Endodermal cell (in vitro differentiated cells): ENCODE measurements at regions not wholly inside any gene's neighbourhood (a gene's known extent, or its start where the extent isn't known, plus 50 kb on each side); places are given as distances from the start of the nearest gene placed in this dataset.

ENCODE experiments used
- DNase-seq: peaks from one replicate; pipeline ENCODE4 v3.0.0-alpha.2; 2017
- H3K27ac ChIP-seq: 2 replicates; pipeline ENCODE4 v1.5.1; 2013; ENCODE audit warnings: mild to moderate bottlenecking, low read depth, low read length, moderate library complexity
- H3K27me3 ChIP-seq: 2 replicates; pipeline ENCODE4 v1.6.1; 2013; ENCODE audit warnings: mild to moderate bottlenecking, low read length, moderate library complexity; ENCODE audit not compliant: insufficient read depth, control insufficient read depth, poor library complexity, severe bottlenecking
- H3K36me3 ChIP-seq: 2 replicates; pipeline ENCODE4 v1.7.0; 2013; ENCODE audit warnings: mild to moderate bottlenecking, low read length, moderate library complexity; ENCODE audit not compliant: control insufficient read depth, insufficient read depth
- H3K4me1 ChIP-seq: one replicate; pipeline ENCODE4 v1.7.0; 2013; ENCODE audit warnings: low read length; ENCODE audit not compliant: control insufficient read depth, insufficient read depth
- H3K4me3 ChIP-seq: 2 replicates; pipeline ENCODE4 v1.5.1; 2013; ENCODE audit warnings: mild to moderate bottlenecking, low read length, moderate library complexity
- H3K9ac ChIP-seq: 2 replicates; pipeline ENCODE4 v1.6.1; 2013; ENCODE audit warnings: mild to moderate bottlenecking, low read length, moderate library complexity; ENCODE audit not compliant: poor library complexity, severe bottlenecking; ENCODE audit errors: extremely low read depth
- H3K9me3 ChIP-seq: 2 replicates; pipeline ENCODE4 v1.6.1; 2013; ENCODE audit warnings: mild to moderate bottlenecking, low read length, moderate library complexity; ENCODE audit not compliant: control insufficient read depth
- H3K27ac Mint-ChIP-seq: 2 replicates; pipeline ENCODE4 v1.8.0; 2020; ENCODE audit warnings: mixed read lengths
- H3K27me3 Mint-ChIP-seq: 2 replicates; pipeline ENCODE4 v1.8.0; 2021; ENCODE audit warnings: mild to moderate bottlenecking, mixed read lengths; ENCODE audit not compliant: insufficient read depth
- H3K36me3 Mint-ChIP-seq: 2 replicates; pipeline ENCODE4 v1.8.0; 2020; ENCODE audit warnings: low read depth, mixed read lengths
- H3K4me1 Mint-ChIP-seq: 2 replicates; pipeline ENCODE4 v1.8.0; 2020; ENCODE audit warnings: mixed read lengths
- H3K4me3 Mint-ChIP-seq: 2 replicates; pipeline ENCODE4 v1.8.0; 2020; ENCODE audit warnings: mild to moderate bottlenecking, moderate library complexity, mixed read lengths
- H3K9me3 Mint-ChIP-seq: 2 replicates; pipeline ENCODE4 v1.8.0; 2020; ENCODE audit warnings: mild to moderate bottlenecking, mixed read lengths
- WGBS, 2 experiments: methylation state at CpG; one replicate each; pipeline versions ENCODE4 v1.1.5 to v1.1.7; 2013; ENCODE audit warnings: missing lambda C conversion rate in 2 of 2, mixed read lengths in 1 of 2; ENCODE audit not compliant: insufficient coverage in 1 of 2, insufficient read length in 1 of 2; 5-methylcytosine and 5-hydroxymethylcytosine counted together
- TF ChIP-seq, protein P1 (sequence below): fragments of 200-600 bp; sonication (generic); conservative IDR thresholded peaks from 2 replicates; pipeline ENCODE4 v1.5.0; 2021; ENCODE audit warnings: antibody characterized with exemption, mild to moderate bottlenecking

- no peak for DNase-seq
- Histone ChIP-seq H3K9ac (no peak overlapping the region), H3K4me3 (no peak overlapping the region), H3K9me3 (no peaks in the 10 kb centered on the region), H3K27me3 (no peaks in the 10 kb centered on the region), H3K4me1 (no peaks in the 10 kb centered on the region), H3K27ac (peak overlapping the region; percentile 19), H3K36me3 (no peaks in the 10 kb centered on the region)
- no peak overlapping the region for H3K27ac Mint-ChIP-seq
- TF ChIP-seq, protein P1, sequence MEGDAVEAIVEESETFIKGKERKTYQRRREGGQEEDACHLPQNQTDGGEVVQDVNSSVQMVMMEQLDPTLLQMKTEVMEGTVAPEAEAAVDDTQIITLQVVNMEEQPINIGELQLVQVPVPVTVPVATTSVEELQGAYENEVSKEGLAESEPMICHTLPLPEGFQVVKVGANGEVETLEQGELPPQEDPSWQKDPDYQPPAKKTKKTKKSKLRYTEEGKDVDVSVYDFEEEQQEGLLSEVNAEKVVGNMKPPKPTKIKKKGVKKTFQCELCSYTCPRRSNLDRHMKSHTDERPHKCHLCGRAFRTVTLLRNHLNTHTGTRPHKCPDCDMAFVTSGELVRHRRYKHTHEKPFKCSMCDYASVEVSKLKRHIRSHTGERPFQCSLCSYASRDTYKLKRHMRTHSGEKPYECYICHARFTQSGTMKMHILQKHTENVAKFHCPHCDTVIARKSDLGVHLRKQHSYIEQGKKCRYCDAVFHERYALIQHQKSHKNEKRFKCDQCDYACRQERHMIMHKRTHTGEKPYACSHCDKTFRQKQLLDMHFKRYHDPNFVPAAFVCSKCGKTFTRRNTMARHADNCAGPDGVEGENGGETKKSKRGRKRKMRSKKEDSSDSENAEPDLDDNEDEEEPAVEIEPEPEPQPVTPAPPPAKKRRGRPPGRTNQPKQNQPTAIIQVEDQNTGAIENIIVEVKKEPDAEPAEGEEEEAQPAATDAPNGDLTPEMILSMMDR = no peak
- H3K9me3 Mint-ChIP-seq = no peaks in the 10 kb centered on the region
- H3K4me3 Mint-ChIP-seq = no peak overlapping the region
- H3K36me3 Mint-ChIP-seq = no peaks in the 10 kb centered on the region
- WGBS, 2 experiments = 78 to 87% methylated on average over 2 to 4 of the region's 4 CpGs
- no peaks in the 10 kb centered on the region for H3K4me1 Mint-ChIP-seq
- H3K27me3 Mint-ChIP-seq = no peaks in the 10 kb centered on the region
Measured at GRCh38 chr12:91663310-91663709, 480.7 kb upstream of the DCN start.

GRCh38 chr12:91662021-91662420, 479.4 kb upstream of the DCN start:
- no peak overlapping the region for H3K4me3 ChIP-seq
- TF ChIP-seq, protein P1 = no peak
- H3K9me3 Mint-ChIP-seq = no peaks in the 10 kb centered on the region
- H3K4me1 Mint-ChIP-seq = no peaks in the 10 kb centered on the region
- H3K36me3 ChIP-seq = no peaks in the 10 kb centered on the region
- no peaks in the 10 kb centered on the region for H3K27me3 ChIP-seq
- H3K27ac Mint-ChIP-seq = no peak overlapping the region
- no peak overlapping the region for H3K4me3 Mint-ChIP-seq
- no peaks in the 10 kb centered on the region for H3K9me3 ChIP-seq
- no peaks in the 10 kb centered on the region for H3K36me3 Mint-ChIP-seq
- DNase-seq = no peak
- H3K27me3 Mint-ChIP-seq = no peaks in the 10 kb centered on the region
- H3K4me1 ChIP-seq = no peaks in the 10 kb centered on the region
- H3K9ac ChIP-seq = no peak overlapping the region
- H3K27ac ChIP-seq = no peak overlapping the region
- 100% methylated on average over 1 of the region's 1 CpG for WGBS, 2 experiments

DNA sequence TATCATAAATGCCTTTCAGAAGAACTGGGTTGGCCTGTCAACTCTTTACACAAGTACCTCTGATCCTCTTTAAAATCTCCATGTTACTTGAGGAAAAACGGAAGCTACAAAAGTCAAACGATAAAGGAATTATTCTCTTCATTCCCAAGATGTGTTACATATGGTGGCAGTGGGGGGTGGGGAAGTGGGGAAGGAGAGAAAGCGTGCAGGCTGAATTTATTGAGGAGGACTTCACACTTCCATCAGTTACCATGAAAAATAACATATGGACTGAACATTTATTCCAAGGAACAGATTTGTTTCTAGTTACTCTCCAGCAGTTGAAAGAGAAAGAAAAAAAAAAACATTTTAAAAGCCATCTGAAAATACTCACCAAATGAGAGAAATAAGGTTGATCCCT, 474.4 kb upstream of the DCN start:
- TF ChIP-seq, protein P1 = no peak
- H3K4me3 ChIP-seq = no peak overlapping the region

More for the DNA sequence above, 474.4 kb upstream of the DCN start:
- no CpG with 5 or more reads among the region's 3 CpGs for WGBS, 2 experiments
- no peaks in the 10 kb centered on the region for H3K4me1 Mint-ChIP-seq
- H3K27me3 Mint-ChIP-seq = no peaks in the 10 kb centered on the region
- no peak overlapping the region for H3K27ac Mint-ChIP-seq
- no peaks in the 10 kb centered on the region for H3K9me3 Mint-ChIP-seq
- no peak overlapping the region for H3K4me3 Mint-ChIP-seq
- no peak overlapping the region for H3K27ac ChIP-seq
- no peaks in the 10 kb centered on the region for H3K27me3 ChIP-seq
- DNase-seq = no peak
- H3K36me3 ChIP-seq = no peaks in the 10 kb centered on the region
- H3K4me1 ChIP-seq = no peaks in the 10 kb centered on the region
- no peak overlapping the region for H3K9ac ChIP-seq
- no peaks in the 10 kb centered on the region for H3K36me3 Mint-ChIP-seq
- H3K9me3 ChIP-seq = no peaks in the 10 kb centered on the region
